GM12865 (cell line): ENCODE measurements at regions not wholly inside any gene's neighbourhood (a gene's known extent, or its start where the extent isn't known, plus 50 kb on each side); places are given as distances from the start of the nearest gene placed in this dataset.

Experiments
- DNase-seq: peaks from one replicate; pipeline ENCODE4 v3.0.0; 2010; ENCODE audit warnings: low read depth
- H3K4me3 ChIP-seq: 2 replicates; pipeline ENCODE4 v1.5.1; 2011; ENCODE audit warnings: mild to moderate bottlenecking, low read depth, low read length, control low read depth
- CTCF ChIP-seq: IDR thresholded peaks from 2 replicates; pipeline ENCODE4 v1.5.1; 2011; ENCODE audit warnings: low read length, control low read depth, low read depth, inconsistent platforms; ENCODE audit not compliant: insufficient read depth; ENCODE audit errors: missing control alignments

- DNase-seq: no peak
- no peak for TF ChIP-seq CTCF
- no peak overlapping the region for H3K4me3 ChIP-seq
Observed at GRCh38 chr2:144326825-144327224, 193.1 kb downstream of the ZEB2 start.

- TF ChIP-seq CTCF: no peak
- H3K4me3 ChIP-seq: no peak overlapping the region
- DNase-seq: peak; percentile 63
Observed at GRCh38 chr2:144325086-144325485, 194.8 kb downstream of the ZEB2 start.

GRCh38 chr2:144324446-144325045 is 195.4 kb downstream of the ZEB2 start:
- peak overlapping the region; percentile 12; the same call in 1 of the 2 replicates for H3K4me3 ChIP-seq
- TF ChIP-seq CTCF: no peak
- peak; percentile 39 for DNase-seq

GRCh38 chr2:144323946-144324345 is 196.0 kb downstream of the ZEB2 start:
- H3K4me3 ChIP-seq: 0 out of 2 replicates have a peak overlapping the region, but pooled peaks have one; percentile 12
- no peak for TF ChIP-seq CTCF
- DNase-seq: no peak

- no peak for DNase-seq
- no peak for TF ChIP-seq CTCF
- no peak overlapping the region for H3K4me3 ChIP-seq
Observed at GRCh38 chr2:144322379-144322778, 197.5 kb downstream of the ZEB2 start.

- DNase-seq: no peak
- H3K4me3 ChIP-seq: no peak overlapping the region
- no peak for TF ChIP-seq CTCF
Observed at GRCh38 chr2:144320491-144320890, 199.4 kb downstream of the ZEB2 start.
